HCT116 (cell line): ENCODE measurements at regions not wholly inside any gene's neighbourhood (a gene's known extent, or its start where the extent isn't known, plus 50 kb on each side); places are given as distances from the start of the nearest gene placed in this dataset.

Experiments
- ATAC-seq: fragments of 200-7000 bp; cut with Tn5 transposase; 2 replicates; pipeline ENCODE4 v1.9.1; 2020; ENCODE audit warnings: mild to moderate bottlenecking, moderate library complexity
- BruUV-seq: library from RNA; stranded (reverse); fragments of 400-500 nt; replicated peaks from 2 replicates; lab custom pipeline; 2021; lab: Mats Ljungman, UMichigan
- CTCF ChIA-PET: fragments of 300-600 bp; sonication (Branson Sonifier 250); formaldehyde crosslinking; loops from one replicate; lab custom pipeline; 2021; ENCODE audit warnings: antibody characterized with exemption; lab: Charles Lee
- POLR2A ChIA-PET: fragments of 300-600, 350-600 bp; sonication (Branson Sonifier 250); formaldehyde crosslinking; loops from one replicate; lab custom pipeline; 2021; ENCODE audit warnings: antibody characterized with exemption; lab: Charles Lee
- RAD21 ChIA-PET, 2 experiments: fragments of 300-600 bp; sonication (Branson Sonifier 250); formaldehyde crosslinking; loops; one replicate each; lab custom pipeline; 2023; ENCODE audit warnings: low total read pairs in 2 of 2; ENCODE audit not compliant: uncharacterized antibody in 2 of 2, unreplicated experiment in 2 of 2, low non-redundant PET in 1 of 2; lab: Charles Lee
- DNase-seq: peaks from one replicate; pipeline ENCODE4 v3.0.0-alpha.2; 2010; ENCODE audit warnings: low read depth, low spot score
- H2AFZ ChIP-seq: fragments of 200-600 bp; shearing (Covaris generic), sonication (generic); 2 replicates; pipeline ENCODE4 v1.6.1; 2017; ENCODE audit warnings: low read depth, mixed run types, mixed read lengths, antibody characterized with exemption, low read length; ENCODE audit not compliant: poor library complexity, severe bottlenecking
- H3K27ac ChIP-seq: 2 replicates; pipeline ENCODE4 v1.5.1; 2012; ENCODE audit warnings: low read depth, low read length
- H3K27me3 ChIP-seq: fragments of 200-600 bp; sonication (generic); 2 replicates; pipeline ENCODE4 v1.6.1; 2016; ENCODE audit warnings: mixed run types, low read length, mixed read lengths; ENCODE audit not compliant: insufficient read depth
- H3K36me3 ChIP-seq, 2 experiments: fragments of 200-500 bp in 1 of 2; fragments of 200-600 bp in 1 of 2; sonication (Bioruptor generic) in 1 of 2; sonication (generic) in 1 of 2; 2 replicates each; pipeline versions ENCODE4 v1.5.1 to v1.6.1; 2014 to 2016; ENCODE audit warnings: low read length in 2 of 2, inconsistent platforms in 1 of 2, mixed read lengths in 1 of 2, mixed run types in 1 of 2; ENCODE audit not compliant: insufficient read depth in 2 of 2, control insufficient read depth in 1 of 2
- H3K4me1 ChIP-seq, 2 experiments: fragments of 200-600 bp in 1 of 2; sonication (generic) in 1 of 2; 2 replicates each; pipeline versions ENCODE4 v1.5.1 to v1.6.1; 2012 to 2017; ENCODE audit warnings: low read length in 2 of 2, inconsistent platforms in 1 of 2, mild to moderate bottlenecking in 1 of 2, mixed read lengths in 1 of 2, mixed run types in 1 of 2, moderate library complexity in 1 of 2; ENCODE audit not compliant: insufficient read depth in 2 of 2, control insufficient read depth in 1 of 2
- H3K4me2 ChIP-seq: fragments of 200-600 bp; sonication (generic); 2 replicates; pipeline ENCODE4 v1.6.1; 2017; ENCODE audit warnings: mixed run types, low read length, mixed read lengths
- H3K4me3 ChIP-seq, 2 experiments: fragments of 200-600 bp in 1 of 2; sonication (generic) in 1 of 2; replicated peaks in 1 of 2; 2 replicates each; pipeline ENCODE4 v1.5.1; 2011 to 2016; ENCODE audit warnings: low read length in 2 of 2, control low read depth in 1 of 2, low read depth in 1 of 2, mild to moderate bottlenecking in 1 of 2, mixed read lengths in 1 of 2, mixed run types in 1 of 2
- H3K79me2 ChIP-seq: fragments of 200-600 bp; sonication (generic); 2 replicates; pipeline ENCODE4 v1.6.1; 2017; ENCODE audit warnings: mild to moderate bottlenecking, mixed run types, low read length, moderate library complexity, mixed read lengths; ENCODE audit not compliant: insufficient read depth
- H3K9ac ChIP-seq: fragments of 200-600 bp; sonication (generic); 2 replicates; pipeline ENCODE4 v1.6.1; 2016; ENCODE audit warnings: low read length, mixed read lengths
- H3K9me2 ChIP-seq: fragments of 200-600 bp; sonication (generic), shearing (Covaris generic); 2 replicates; pipeline ENCODE4 v1.6.1; 2017; ENCODE audit warnings: mixed run types, mild to moderate bottlenecking, moderate library complexity; ENCODE audit not compliant: insufficient read depth
- H3K9me3 ChIP-seq, 2 experiments: fragments of 200-500 bp in 1 of 2; fragments of 200-600 bp in 1 of 2; sonication (Bioruptor generic) in 1 of 2; sonication (generic) in 1 of 2; 2 replicates each; pipeline ENCODE4 v1.6.1; 2014 to 2017; ENCODE audit warnings: low read length in 2 of 2, mixed read lengths in 2 of 2, inconsistent platforms in 1 of 2, low read depth in 1 of 2, mild to moderate bottlenecking in 1 of 2, mixed run types in 1 of 2, moderate library complexity in 1 of 2; ENCODE audit not compliant: control insufficient read depth in 1 of 2, insufficient read depth in 1 of 2
- H4K20me1 ChIP-seq: fragments of 200-600 bp; sonication (generic), shearing (Covaris generic); 2 replicates; pipeline ENCODE4 v1.6.1; 2017; ENCODE audit warnings: mixed run types, mild to moderate bottlenecking, moderate library complexity; ENCODE audit not compliant: insufficient read depth
- CBX3 ChIP-seq: IDR thresholded peaks from 2 replicates; pipeline ENCODE4 v1.6.1; 2012; ENCODE audit warnings: low read depth
- CEBPB ChIP-seq: IDR thresholded peaks from 2 replicates; pipeline ENCODE4 v1.6.1; 2012; ENCODE audit warnings: low read depth
- EGR1 ChIP-seq: IDR thresholded peaks from 2 replicates; pipeline ENCODE4 v1.6.1; 2012; ENCODE audit warnings: low read depth
- ELF1 ChIP-seq: IDR thresholded peaks from 2 replicates; pipeline ENCODE4 v1.6.1; 2012; ENCODE audit warnings: low read depth, borderline replicate concordance
- JUND ChIP-seq: IDR thresholded peaks from 2 replicates; pipeline ENCODE4 v1.6.1; 2012
- POLR2A ChIP-seq: IDR thresholded peaks from 2 replicates; pipeline ENCODE4 v1.7.0; 2011; ENCODE audit warnings: borderline replicate concordance; ENCODE audit not compliant: insufficient read depth, insufficient read length; ENCODE audit errors: extremely low read depth
- POLR2AphosphoS5 ChIP-seq: IDR thresholded peaks from 2 replicates; pipeline ENCODE4 v1.6.1; 2011; ENCODE audit warnings: mild to moderate bottlenecking, low read depth, low read length, moderate library complexity
- SIN3A ChIP-seq: IDR thresholded peaks from 2 replicates; pipeline ENCODE4 v1.6.1; 2012; ENCODE audit warnings: low read depth
- SP1 ChIP-seq: IDR thresholded peaks from 2 replicates; pipeline ENCODE4 v1.6.1; 2012; ENCODE audit warnings: low read depth
- SRF ChIP-seq: IDR thresholded peaks from 2 replicates; pipeline ENCODE4 v1.6.1; 2012; ENCODE audit warnings: low read depth
- TCF7L2 ChIP-seq: IDR thresholded peaks from 2 replicates; pipeline ENCODE4 v1.7.0; 2011; ENCODE audit warnings: borderline replicate concordance, inconsistent platforms; ENCODE audit not compliant: insufficient read depth, insufficient read length; ENCODE audit errors: extremely low read depth
- YY1 ChIP-seq: IDR thresholded peaks from 2 replicates; pipeline ENCODE4 v1.6.1; 2011; ENCODE audit warnings: low read length, low read depth, moderate library complexity, mild to moderate bottlenecking; ENCODE audit not compliant: insufficient replicate concordance; ENCODE audit errors: extremely low read depth
- ZFX ChIP-seq: fragments of 450-650 bp; IDR thresholded peaks from 2 replicates; pipeline ENCODE4 v1.6.1; 2017
- ZNF274 ChIP-seq: fragments of 200-500 bp; sonication (Bioruptor generic); IDR thresholded peaks from 2 replicates; pipeline ENCODE4 v1.6.1; 2014; ENCODE audit warnings: mild to moderate bottlenecking, low read depth, low read length, inconsistent platforms
- intact Hi-C: fragments of 100-400 bp; cut with micrococcal nuclease; formaldehyde crosslinking; loops from 2 replicates; pipeline ENCODE4 v1.10.0; 2022
- TF ChIP-seq, protein P1 (sequence below): IDR thresholded peaks from 2 replicates; pipeline ENCODE4 v1.6.1; 2011; ENCODE audit warnings: mild to moderate bottlenecking, low read length, moderate library complexity; ENCODE audit not compliant: insufficient replicate concordance; ENCODE audit errors: extremely low read depth
- TF ChIP-seq, protein P2 (sequence below): IDR thresholded peaks from 2 replicates; pipeline ENCODE4 v1.6.1; 2012
- TF ChIP-seq, protein P3 (sequence below), 3 experiments: fragments of 200-600 bp in 1 of 3; sonication (generic) in 1 of 3; IDR thresholded peaks in 2 of 3; conservative IDR thresholded peaks in 1 of 3; 2 replicates each; pipeline ENCODE4 v1.5.1; 2012 to 2017; ENCODE audit warnings: low read depth in 2 of 3, low read length in 2 of 3, antibody characterized with exemption in 1 of 3, borderline replicate concordance in 1 of 3, control low read depth in 1 of 3, mild to moderate bottlenecking in 1 of 3, mixed read lengths in 1 of 3, mixed run types in 1 of 3, moderate library complexity in 1 of 3; ENCODE audit not compliant: insufficient read depth in 1 of 3

DNA sequence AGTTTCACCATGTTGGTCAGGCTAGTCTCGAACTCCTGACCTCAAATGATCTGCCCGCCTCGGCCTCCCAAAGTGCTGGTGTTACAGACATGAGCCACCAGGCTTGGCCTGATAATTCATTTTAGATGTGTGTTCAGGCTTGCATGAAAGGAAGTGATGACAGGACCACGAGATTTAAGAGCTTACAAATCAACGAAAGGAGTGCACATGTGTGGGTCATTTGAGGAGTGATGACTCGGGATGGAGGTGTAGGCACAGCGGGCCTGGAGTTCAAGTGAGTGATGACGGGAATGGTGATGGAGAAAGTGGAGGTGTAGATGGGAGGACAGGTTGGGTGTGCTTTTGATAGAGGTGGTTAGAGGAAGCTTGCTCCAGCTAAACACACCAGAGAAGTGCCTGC, 742.4 kb downstream of the GALR1 start (continued):
- TF ChIP-seq ZNF274 (no peak), CEBPB (no peak), CBX3 (no peak)

DNA sequence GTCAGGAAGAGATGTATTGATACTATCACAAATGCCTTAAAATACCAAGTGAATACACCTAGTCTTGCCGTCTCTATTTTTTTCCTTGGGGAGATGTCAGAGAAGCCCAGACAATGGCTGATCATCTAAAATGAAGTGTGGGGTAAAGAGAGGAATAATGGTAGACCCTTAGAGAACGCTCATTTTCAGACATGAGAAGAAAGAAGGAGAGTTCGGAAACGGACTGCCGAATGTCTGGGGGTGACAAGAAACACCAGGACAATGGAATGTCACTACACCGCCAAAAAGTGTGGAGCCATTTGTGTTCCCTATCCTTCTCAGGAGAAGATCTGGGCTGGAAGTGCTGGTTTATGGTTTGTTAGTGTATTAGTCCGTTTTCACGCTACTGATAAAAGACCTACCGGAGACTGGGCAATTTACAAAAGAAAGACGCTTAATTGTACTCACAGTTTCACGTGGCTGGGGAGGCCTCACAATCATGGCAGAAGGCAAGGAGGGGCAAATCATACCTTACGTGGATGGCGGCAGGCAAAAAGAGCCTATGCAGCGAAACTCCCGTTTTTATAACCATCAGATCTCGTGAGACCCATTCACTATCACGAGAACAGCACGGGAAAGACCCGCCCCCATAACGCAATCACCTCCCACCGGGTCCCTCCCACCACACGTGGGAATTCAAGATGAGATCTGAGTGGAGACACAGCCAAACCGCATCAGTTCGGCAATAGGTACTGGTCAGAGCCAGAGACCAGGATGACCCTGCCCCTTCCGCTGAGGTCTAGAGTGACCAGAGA, 743.7 kb downstream of the GALR1 start:
- ChIA-PET CTCF (no interaction called here), RAD21 (no interaction called here), POLR2A (no interaction called here)
- H3K9me3 ChIP-seq = peaks cover 10 to 21% of the 10 kb centered on the region in 2 experiments
- no peaks in the 10 kb centered on the region for H3K9me2 ChIP-seq
- no peaks in the 10 kb centered on the region for H3K27me3 ChIP-seq
- intact Hi-C loops = no loop called here
- no peak overlapping the region for H3K9ac ChIP-seq
- no peaks in the 10 kb centered on the region for H3K79me2 ChIP-seq
- H3K4me1 ChIP-seq = no peaks in the 10 kb centered on the region
- no peak overlapping the region for H3K4me2 ChIP-seq
- H3K4me3 ChIP-seq = no peak overlapping the region
- DNase-seq = no peak
- TF ChIP-seq TCF7L2 = no peak
- no peak for TF ChIP-seq POLR2AphosphoS5
- TF ChIP-seq, protein P1, sequence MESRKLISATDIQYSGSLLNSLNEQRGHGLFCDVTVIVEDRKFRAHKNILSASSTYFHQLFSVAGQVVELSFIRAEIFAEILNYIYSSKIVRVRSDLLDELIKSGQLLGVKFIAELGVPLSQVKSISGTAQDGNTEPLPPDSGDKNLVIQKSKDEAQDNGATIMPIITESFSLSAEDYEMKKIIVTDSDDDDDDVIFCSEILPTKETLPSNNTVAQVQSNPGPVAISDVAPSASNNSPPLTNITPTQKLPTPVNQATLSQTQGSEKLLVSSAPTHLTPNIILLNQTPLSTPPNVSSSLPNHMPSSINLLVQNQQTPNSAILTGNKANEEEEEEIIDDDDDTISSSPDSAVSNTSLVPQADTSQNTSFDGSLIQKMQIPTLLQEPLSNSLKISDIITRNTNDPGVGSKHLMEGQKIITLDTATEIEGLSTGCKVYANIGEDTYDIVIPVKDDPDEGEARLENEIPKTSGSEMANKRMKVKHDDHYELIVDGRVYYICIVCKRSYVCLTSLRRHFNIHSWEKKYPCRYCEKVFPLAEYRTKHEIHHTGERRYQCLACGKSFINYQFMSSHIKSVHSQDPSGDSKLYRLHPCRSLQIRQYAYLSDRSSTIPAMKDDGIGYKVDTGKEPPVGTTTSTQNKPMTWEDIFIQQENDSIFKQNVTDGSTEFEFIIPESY = no peak
- no peak for TF ChIP-seq JUND
- no peak for TF ChIP-seq ZFX
- TF ChIP-seq SRF = no peak
- TF ChIP-seq YY1 = no peak
- TF ChIP-seq, protein P2, sequence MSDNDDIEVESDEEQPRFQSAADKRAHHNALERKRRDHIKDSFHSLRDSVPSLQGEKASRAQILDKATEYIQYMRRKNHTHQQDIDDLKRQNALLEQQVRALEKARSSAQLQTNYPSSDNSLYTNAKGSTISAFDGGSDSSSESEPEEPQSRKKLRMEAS = no peak
- TF ChIP-seq POLR2A = no peak
- TF ChIP-seq ELF1 = no peak
- TF ChIP-seq, protein P3, sequence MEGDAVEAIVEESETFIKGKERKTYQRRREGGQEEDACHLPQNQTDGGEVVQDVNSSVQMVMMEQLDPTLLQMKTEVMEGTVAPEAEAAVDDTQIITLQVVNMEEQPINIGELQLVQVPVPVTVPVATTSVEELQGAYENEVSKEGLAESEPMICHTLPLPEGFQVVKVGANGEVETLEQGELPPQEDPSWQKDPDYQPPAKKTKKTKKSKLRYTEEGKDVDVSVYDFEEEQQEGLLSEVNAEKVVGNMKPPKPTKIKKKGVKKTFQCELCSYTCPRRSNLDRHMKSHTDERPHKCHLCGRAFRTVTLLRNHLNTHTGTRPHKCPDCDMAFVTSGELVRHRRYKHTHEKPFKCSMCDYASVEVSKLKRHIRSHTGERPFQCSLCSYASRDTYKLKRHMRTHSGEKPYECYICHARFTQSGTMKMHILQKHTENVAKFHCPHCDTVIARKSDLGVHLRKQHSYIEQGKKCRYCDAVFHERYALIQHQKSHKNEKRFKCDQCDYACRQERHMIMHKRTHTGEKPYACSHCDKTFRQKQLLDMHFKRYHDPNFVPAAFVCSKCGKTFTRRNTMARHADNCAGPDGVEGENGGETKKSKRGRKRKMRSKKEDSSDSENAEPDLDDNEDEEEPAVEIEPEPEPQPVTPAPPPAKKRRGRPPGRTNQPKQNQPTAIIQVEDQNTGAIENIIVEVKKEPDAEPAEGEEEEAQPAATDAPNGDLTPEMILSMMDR (IDR thresholded peaks at IDR 0.05 in 2 of 3, conservative IDR thresholded peaks at IDR 0.05 in 1 of 3; ENCODE audit: borderline replicate concordance in 1 of 3, insufficient read depth in 1 of 3, low read depth in 2 of 3, low read length in 2 of 3) = no peak
- TF ChIP-seq SIN3A = no peak
- no peak for TF ChIP-seq SP1
- no peak for TF ChIP-seq EGR1
- TF ChIP-seq, all 23 proteins: peak for 0
- H4K20me1 ChIP-seq = no peaks in the 10 kb centered on the region
- H3K27ac ChIP-seq = no peak overlapping the region
- no peak overlapping the region for H2AFZ ChIP-seq
- no TSS peak for BruUV-seq
- no peaks in the 10 kb centered on the region for H3K36me3 ChIP-seq
- ATAC-seq = no peak
